ENCODE measurements at regions not wholly inside any gene's neighbourhood (a gene's known extent, or its start where the extent isn't known, plus 50 kb on each side); places are given as distances from the start of the nearest gene placed in this dataset.
A peak's percentile ranks its signal among the peaks of the same experiment; 100 is the strongest.
"Not testable (repeated sequence)": the region's sequence is repeated elsewhere in the genome, so short reads cannot be mapped to it uniquely, and the experiment has no call there.

- TF ChIP-seq CTCF (IDR thresholded peaks at IDR 0.05; ENCODE audit: low read depth, low read length), result no peak
- in situ Hi-C loops (cut with HindIII; ENCODE audit: low sequenced_read_pairs), result no loop called here
- DNase-seq (ENCODE audit: low read depth, low spot score), result peak; percentile 69
- no peak overlapping the region for H3K4me3 ChIP-seq (ENCODE audit: low read depth, low read length)
Measured at GRCh38 chr7:13016592-13017332, 329.3 kb downstream of the ARL4A start.

- in situ Hi-C loops (cut with HindIII; ENCODE audit: low sequenced_read_pairs), result no loop called here
- peak; percentile 87 for DNase-seq (ENCODE audit: low read depth, low spot score)
- no peak for TF ChIP-seq CTCF (IDR thresholded peaks at IDR 0.05; ENCODE audit: low read depth, low read length)
- H3K4me3 ChIP-seq (ENCODE audit: low read depth, low read length), result no peak overlapping the region
Measured at GRCh38 chr7:13017333-13017857, 330.0 kb downstream of the ARL4A start.

GRCh38 chr7:13017881-13018280, 330.4 kb downstream of the ARL4A start:
- no peak overlapping the region for H3K4me3 ChIP-seq (ENCODE audit: low read depth, low read length)
- peak; percentile 68 for DNase-seq (ENCODE audit: low read depth, low spot score)
- in situ Hi-C loops (cut with HindIII; ENCODE audit: low sequenced_read_pairs), result no loop called here
- no peak for TF ChIP-seq CTCF (IDR thresholded peaks at IDR 0.05; ENCODE audit: low read depth, low read length)

- DNase-seq (ENCODE audit: low read depth, low spot score), result peak; percentile 27
- in situ Hi-C loops (cut with HindIII; ENCODE audit: low sequenced_read_pairs), result no loop called here
- TF ChIP-seq CTCF (IDR thresholded peaks at IDR 0.05; ENCODE audit: low read depth, low read length), result no peak
- H3K4me3 ChIP-seq (ENCODE audit: low read depth, low read length), result no peak overlapping the region
Measured at GRCh38 chr7:13021566-13022300, 334.3 kb downstream of the ARL4A start.

GRCh38 chr7:13024121-13024674, 336.8 kb downstream of the ARL4A start:
- no peak for DNase-seq (ENCODE audit: low read depth, low spot score)
- no peak overlapping the region for H3K4me3 ChIP-seq (ENCODE audit: low read depth, low read length)
- in situ Hi-C loops (cut with HindIII; ENCODE audit: low sequenced_read_pairs), result no loop called here
- no peak for TF ChIP-seq CTCF (IDR thresholded peaks at IDR 0.05; ENCODE audit: low read depth, low read length)

GRCh38 chr7:13025043-13025442, 337.6 kb downstream of the ARL4A start:
- in situ Hi-C loops (cut with HindIII; ENCODE audit: low sequenced_read_pairs); DNase-seq (ENCODE audit: low read depth, low spot score); H3K4me3 ChIP-seq (ENCODE audit: low read depth, low read length): not testable (repeated sequence)

- DNase-seq (ENCODE audit: low read depth, low spot score), result no peak
- H3K4me3 ChIP-seq (ENCODE audit: low read depth, low read length), result no peak overlapping the region
- no peak for TF ChIP-seq CTCF (IDR thresholded peaks at IDR 0.05; ENCODE audit: low read depth, low read length)
- in situ Hi-C loops (cut with HindIII; ENCODE audit: low sequenced_read_pairs), result no loop called here
Measured at GRCh38 chr7:13027321-13027720, 339.9 kb downstream of the ARL4A start.
